SH-SY5Y (cell line): ENCODE measurements at regions not wholly inside any gene's neighbourhood (a gene's known extent, or its start where the extent isn't known, plus 50 kb on each side); places are given as distances from the start of the nearest gene placed in this dataset.

Source experiments
- GATA2 ChIP-seq: IDR thresholded peaks from 2 replicates; pipeline ENCODE4 v1.6.1; 2011; ENCODE audit warnings: mild to moderate bottlenecking, low read depth, low read length
- GATA3 ChIP-seq: IDR thresholded peaks from 2 replicates; pipeline ENCODE4 v1.6.1; 2011; ENCODE audit warnings: low read depth, mild to moderate bottlenecking, low read length, moderate library complexity

GRCh38 chrX:39337451-39337850 is 536.2 kb downstream of the MID1IP1 start:
- TF ChIP-seq GATA3 = no peak
- TF ChIP-seq GATA2 = no peak
